ENCODE measurements at regions not wholly inside any gene's neighbourhood (a gene's known extent, or its start where the extent isn't known, plus 50 kb on each side); places are given as distances from the start of the nearest gene placed in this dataset.
"Not testable (repeated sequence)": the region's sequence is repeated elsewhere in the genome, so short reads cannot be mapped to it uniquely, and the experiment has no call there.

DNA sequence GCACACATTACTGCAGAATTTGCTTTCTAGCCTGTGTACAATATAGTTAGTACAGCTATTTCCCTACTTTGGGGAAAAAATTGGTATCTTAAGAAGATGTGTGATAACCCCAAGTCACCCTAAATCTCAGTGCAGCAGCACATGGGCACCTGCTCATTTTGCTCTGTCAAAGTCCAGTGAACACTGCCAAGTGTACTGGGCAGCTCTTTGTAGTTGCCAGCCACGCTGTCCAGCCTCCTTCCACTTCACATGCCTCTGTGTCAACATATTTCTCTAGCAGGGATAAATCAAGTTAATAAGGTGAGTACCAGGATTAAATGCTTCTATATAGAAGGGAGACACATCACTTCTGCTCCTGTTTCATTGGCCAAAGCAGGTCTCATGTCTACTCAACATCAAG, 87.1 kb upstream of the CDC14C start:
- 35 to 56% methylated on average over 1 of the region's 1 CpG for WGBS, 2 donors
- no peak for TF ChIP-seq POLR2A (IDR thresholded peaks at IDR 0.05)
- TF ChIP-seq, protein P1, sequence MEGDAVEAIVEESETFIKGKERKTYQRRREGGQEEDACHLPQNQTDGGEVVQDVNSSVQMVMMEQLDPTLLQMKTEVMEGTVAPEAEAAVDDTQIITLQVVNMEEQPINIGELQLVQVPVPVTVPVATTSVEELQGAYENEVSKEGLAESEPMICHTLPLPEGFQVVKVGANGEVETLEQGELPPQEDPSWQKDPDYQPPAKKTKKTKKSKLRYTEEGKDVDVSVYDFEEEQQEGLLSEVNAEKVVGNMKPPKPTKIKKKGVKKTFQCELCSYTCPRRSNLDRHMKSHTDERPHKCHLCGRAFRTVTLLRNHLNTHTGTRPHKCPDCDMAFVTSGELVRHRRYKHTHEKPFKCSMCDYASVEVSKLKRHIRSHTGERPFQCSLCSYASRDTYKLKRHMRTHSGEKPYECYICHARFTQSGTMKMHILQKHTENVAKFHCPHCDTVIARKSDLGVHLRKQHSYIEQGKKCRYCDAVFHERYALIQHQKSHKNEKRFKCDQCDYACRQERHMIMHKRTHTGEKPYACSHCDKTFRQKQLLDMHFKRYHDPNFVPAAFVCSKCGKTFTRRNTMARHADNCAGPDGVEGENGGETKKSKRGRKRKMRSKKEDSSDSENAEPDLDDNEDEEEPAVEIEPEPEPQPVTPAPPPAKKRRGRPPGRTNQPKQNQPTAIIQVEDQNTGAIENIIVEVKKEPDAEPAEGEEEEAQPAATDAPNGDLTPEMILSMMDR (IDR thresholded peaks at IDR 0.05) = no peak

DNA sequence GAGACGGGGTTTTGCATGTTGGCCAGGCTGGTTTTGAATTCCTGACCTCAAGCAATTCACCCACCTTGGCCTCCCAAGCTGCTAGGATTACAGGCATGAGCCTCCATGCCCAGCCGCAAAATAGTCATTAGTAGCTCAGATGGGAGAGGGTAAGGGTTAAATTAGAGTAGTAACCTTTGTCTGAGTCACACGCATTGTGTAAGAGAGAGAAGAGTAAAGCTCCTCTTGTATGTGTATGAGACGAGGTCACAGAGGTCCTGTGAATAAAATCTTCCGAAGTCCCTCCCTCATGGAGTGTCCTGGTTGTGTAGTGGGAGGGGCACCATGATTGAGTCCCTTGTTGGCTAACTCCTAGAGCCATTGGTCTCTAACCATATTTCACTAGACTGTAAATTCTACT, 85.2 kb upstream of the CDC14C start:
- 81 to 86% methylated on average over 5 of the region's 5 CpGs for WGBS, 2 donors
- intact Hi-C loops (cut with DNase I; ENCODE audit: low total_unique reads) = no loop called here
- no peak for DNase-seq
- Histone ChIP-seq H3K4me1 (no peaks in the 10 kb centered on the region), H3K36me3 (ENCODE audit: low read depth, missing control alignments) (no peaks in the 10 kb centered on the region), H3K4me3 (no peak overlapping the region), H3K27me3 (no peaks in the 10 kb centered on the region), H3K9me3 (no peaks in the 10 kb centered on the region), H3K27ac (no peak overlapping the region)
- TF ChIP-seq POLR2A (IDR thresholded peaks at IDR 0.05) = no peak
- TF ChIP-seq, protein P1 (IDR thresholded peaks at IDR 0.05) = no peak

More for the DNA sequence above, 87.1 kb upstream of the CDC14C start:
- H3K4me3 ChIP-seq = no peak overlapping the region
- no peaks in the 10 kb centered on the region for H3K4me1 ChIP-seq
- DNase-seq = no peak
- H3K27me3 ChIP-seq = no peaks in the 10 kb centered on the region
- no peaks in the 10 kb centered on the region for H3K9me3 ChIP-seq
- no peaks in the 10 kb centered on the region for H3K36me3 ChIP-seq (ENCODE audit: low read depth, missing control alignments)
- no peak overlapping the region for H3K27ac ChIP-seq
- intact Hi-C loops (cut with DNase I; ENCODE audit: low total_unique reads) = no loop called here

DNA sequence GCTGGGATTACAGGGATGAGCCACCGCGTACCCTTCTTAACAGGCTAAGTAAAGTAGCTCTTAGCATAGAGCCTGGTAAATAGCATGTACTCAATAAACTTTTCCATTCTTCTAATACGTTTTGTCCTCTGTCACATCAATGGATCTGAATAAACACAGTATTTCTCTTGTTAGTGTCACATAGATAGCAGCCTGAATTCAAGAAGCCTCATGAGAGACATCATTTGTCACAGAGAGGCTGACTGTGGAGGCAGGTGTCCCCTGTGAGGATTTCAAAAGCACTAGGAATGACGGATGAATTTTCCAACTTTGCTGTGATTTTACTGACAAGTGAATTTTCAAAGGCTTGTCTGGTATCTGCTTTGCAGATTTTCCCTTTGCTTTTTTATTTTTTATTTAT, 82.6 kb upstream of the CDC14C start:
- Histone ChIP-seq H3K36me3 (ENCODE audit: low read depth, missing control alignments) (no peaks in the 10 kb centered on the region), H3K27me3 (no peaks in the 10 kb centered on the region), H3K4me1 (no peaks in the 10 kb centered on the region), H3K9me3 (no peaks in the 10 kb centered on the region), H3K27ac (no peak overlapping the region), H3K4me3 (no peak overlapping the region)
- DNase-seq = no peak
- intact Hi-C loops (cut with DNase I; ENCODE audit: low total_unique reads) = no loop called here
- TF ChIP-seq POLR2A (IDR thresholded peaks at IDR 0.05) = no peak
- 89 to 91% methylated on average over 4 of the region's 4 CpGs for WGBS, 2 donors

DNA sequence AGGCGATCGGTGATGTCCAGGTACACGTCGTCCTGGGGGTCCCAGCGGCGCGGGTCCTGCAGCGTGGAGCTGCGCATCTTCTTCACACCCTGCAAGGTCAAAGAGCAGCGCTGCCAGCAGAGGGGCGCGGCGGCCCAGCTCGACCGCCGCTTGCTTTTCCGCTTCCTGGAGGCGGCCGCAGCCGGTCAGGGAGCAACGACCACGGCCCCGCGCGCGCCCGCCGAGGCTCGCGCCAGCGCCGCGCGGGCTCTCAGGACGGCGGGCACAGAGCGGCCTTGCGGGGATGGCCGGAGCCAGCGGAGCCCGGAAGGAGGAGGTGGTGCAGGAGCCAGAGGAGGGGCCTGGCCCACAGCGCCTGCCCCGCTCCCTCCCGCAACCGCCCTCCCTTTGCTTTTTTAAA, 76.4 kb upstream of the CDC14C start:
- no peak overlapping the region for H3K27ac ChIP-seq
- no peaks in the 10 kb centered on the region for H3K27me3 ChIP-seq
- no peak overlapping the region for H3K4me3 ChIP-seq
- no peaks in the 10 kb centered on the region for H3K4me1 ChIP-seq
- H3K9me3 ChIP-seq = no peaks in the 10 kb centered on the region
- intact Hi-C loops (cut with DNase I; ENCODE audit: low total_unique reads) = no loop called here
- H3K36me3 ChIP-seq (ENCODE audit: low read depth, missing control alignments) = no peaks in the 10 kb centered on the region
- 49 to 54% methylated on average over 18 to 43 of the region's 45 CpGs for WGBS, 2 donors
- TF ChIP-seq, protein P1 (IDR thresholded peaks at IDR 0.05) = no peak
- no peak for TF ChIP-seq POLR2A (IDR thresholded peaks at IDR 0.05)
- peak; percentile 15 for DNase-seq

DNA sequence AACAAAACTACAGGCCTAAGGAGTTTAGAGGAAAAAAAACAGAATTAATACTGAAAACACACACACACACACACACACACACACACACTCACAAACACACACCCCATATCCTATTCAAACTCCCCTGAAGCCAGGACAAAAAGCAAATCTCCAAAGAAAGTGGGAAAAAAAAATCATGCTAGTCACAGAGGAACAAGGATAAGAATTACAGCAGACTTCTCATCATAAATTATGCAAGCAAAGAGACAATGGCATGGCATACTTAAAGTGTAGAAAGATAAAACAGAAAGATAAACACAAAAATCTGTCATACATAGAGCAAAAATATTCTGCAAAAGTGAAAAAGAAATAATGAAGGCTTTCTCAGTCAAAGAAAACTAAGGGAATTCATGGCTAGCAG, 63.9 kb upstream of the CDC14C start:
- H3K27ac ChIP-seq; H3K27me3 ChIP-seq; H3K4me1 ChIP-seq; H3K9me3 ChIP-seq; intact Hi-C loops (cut with DNase I; ENCODE audit: low total_unique reads); DNase-seq; H3K4me3 ChIP-seq; H3K36me3 ChIP-seq (ENCODE audit: low read depth, missing control alignments): not testable (repeated sequence)

DNA sequence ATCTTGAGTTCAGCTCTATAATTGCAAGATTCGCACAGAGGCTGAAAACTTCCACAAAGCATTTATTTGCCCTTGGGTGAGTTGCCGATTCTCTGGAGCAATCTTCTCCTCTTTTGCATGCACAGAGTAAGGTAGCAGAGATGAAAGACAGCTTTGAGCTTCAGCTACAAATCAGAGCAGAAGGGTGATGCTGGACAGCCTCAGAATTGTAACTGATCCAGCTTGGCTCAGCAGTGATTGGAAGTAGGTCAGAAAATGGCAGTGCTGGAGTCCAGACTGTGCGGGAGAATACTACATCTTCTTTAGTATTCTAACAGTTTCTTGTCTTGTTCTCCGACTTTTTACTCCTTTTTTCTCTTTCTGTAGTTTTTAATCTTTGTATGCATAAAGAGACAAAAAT, 55.4 kb upstream of the CDC14C start:
- intact Hi-C loops (cut with DNase I; ENCODE audit: low total_unique reads) = no loop called here
- 76 to 77% methylated on average over 4 of the region's 4 CpGs for WGBS, 2 donors
- H3K4me3 ChIP-seq = no peak overlapping the region
- no peak for DNase-seq
- H3K4me1 ChIP-seq = no peaks in the 10 kb centered on the region
- TF ChIP-seq, protein P1 (IDR thresholded peaks at IDR 0.05) = no peak
- no peak for TF ChIP-seq POLR2A (IDR thresholded peaks at IDR 0.05)
- H3K27ac ChIP-seq = no peak overlapping the region
- H3K36me3 ChIP-seq (ENCODE audit: low read depth, missing control alignments) = no peaks in the 10 kb centered on the region
- no peaks in the 10 kb centered on the region for H3K27me3 ChIP-seq
- H3K9me3 ChIP-seq = no peaks in the 10 kb centered on the region
